ENCODE measurements at regions not wholly inside any gene's neighbourhood (a gene's known extent, or its start where the extent isn't known, plus 50 kb on each side); places are given as distances from the start of the nearest gene placed in this dataset.

DNA sequence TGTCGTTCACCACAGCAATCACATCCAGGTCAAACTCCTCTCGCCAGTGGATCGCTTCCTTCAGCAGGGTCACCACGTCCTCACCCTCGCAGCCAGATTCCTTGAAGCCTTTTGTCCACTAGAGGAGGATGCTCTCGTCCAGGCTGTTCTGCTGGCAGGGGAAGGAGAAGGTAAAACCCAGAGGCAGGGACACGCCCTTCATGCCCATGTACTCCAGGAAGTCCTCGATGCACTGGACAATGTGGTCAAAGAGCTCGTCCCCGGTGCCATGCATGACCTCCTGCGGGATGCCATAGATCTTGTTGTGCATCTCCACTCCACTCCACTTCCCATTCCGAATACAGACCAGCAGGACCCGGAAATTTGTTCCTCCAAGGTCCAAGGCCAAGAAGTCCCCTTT lies 152.4 kb downstream of the TENT5D start:
- TF ChIP-seq SP1 (IDR thresholded peaks at IDR 0.05), result no peak
- TF ChIP-seq TARDBP (IDR thresholded peaks at IDR 0.05), result no peak
- no peak for TF ChIP-seq CTBP1 (IDR thresholded peaks at IDR 0.05; ENCODE audit: borderline replicate concordance)
- no peak for TF ChIP-seq SUZ12 (IDR thresholded peaks at IDR 0.05)
